ENCODE measurements at regions not wholly inside any gene's neighbourhood (a gene's known extent, or its start where the extent isn't known, plus 50 kb on each side); places are given as distances from the start of the nearest gene placed in this dataset.

GRCh38 chr1:65512383-65512782 is 91.9 kb downstream of the LEPR start:
- no peak for TF ChIP-seq CTCF (IDR thresholded peaks at IDR 0.05)
- TF ChIP-seq EZH2 (IDR thresholded peaks at IDR 0.05) = no peak

Data from neural progenitor cell (in vitro differentiated cells).